Colon (tissue), 2 donors: ENCODE measurements at regions not wholly inside any gene's neighbourhood (a gene's known extent, or its start where the extent isn't known, plus 50 kb on each side); places are given as distances from the start of the nearest gene placed in this dataset.
"Not testable (repeated sequence)": the region's sequence is repeated elsewhere in the genome, so short reads cannot be mapped to it uniquely, and the experiment has no call there.

ENCODE experiments used
- FAIRE-seq: peaks from 2 replicates; lab custom pipeline; 2012; peaks lifted over from hg19 to GRCh38; lab: Jason Lieb, UNC
- donor health status: control.
- donor health status: control.

DNA sequence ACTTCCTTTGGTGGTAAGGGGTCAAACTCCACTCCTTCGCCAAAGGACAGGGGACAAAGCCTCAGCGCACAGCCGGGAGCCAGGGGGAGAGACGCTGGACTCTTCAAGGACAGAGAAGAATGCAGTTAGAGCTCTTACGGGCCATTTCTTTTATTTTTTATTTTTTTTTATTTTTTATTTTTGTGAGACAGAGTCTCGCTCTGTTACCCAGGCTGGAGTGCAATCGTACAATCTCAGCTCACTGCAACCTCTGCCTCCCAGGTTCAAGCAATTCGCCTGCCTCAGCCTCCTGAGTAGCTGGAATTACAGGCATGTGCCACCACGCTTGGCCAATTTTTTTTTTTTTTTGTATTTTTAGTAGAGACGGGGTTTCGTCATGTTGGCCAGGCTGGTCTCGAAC is 93.2 kb upstream of the RPH3AL start, which contains the start of gene RFLNB:
RFLNB (minus strand) TSS at position 101 of the 400 bp plus-strand sequence.
- not testable (repeated sequence) for FAIRE-seq

DNA sequence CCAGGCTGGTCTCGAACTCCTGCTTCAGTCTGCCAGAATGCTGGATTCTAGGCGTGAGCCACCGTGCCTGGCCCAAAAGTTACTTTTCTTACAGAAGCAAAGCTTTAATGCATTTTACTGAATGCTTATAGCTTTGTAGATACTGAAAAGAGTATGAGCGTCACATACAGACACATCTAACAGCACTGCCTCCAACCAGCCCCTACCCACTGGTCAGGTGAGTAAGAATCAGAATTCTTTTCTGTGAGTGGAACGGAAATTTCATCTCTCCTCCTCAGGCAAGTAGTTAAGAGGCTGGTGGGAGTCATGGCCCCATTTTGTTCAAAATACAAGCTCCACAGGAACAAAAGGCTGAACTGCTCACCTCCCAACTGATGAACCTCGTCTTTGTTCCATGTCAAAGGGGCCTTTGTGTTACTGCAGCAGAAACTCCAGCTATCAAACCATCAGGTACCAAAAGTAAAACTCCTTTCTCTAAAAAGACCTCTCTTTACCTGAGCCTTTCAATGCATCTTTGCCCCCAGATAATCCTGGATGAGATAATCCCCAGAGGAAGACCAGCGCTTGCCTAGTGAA is 92.4 kb upstream of the RPH3AL start:
- FAIRE-seq, result no peak

DNA sequence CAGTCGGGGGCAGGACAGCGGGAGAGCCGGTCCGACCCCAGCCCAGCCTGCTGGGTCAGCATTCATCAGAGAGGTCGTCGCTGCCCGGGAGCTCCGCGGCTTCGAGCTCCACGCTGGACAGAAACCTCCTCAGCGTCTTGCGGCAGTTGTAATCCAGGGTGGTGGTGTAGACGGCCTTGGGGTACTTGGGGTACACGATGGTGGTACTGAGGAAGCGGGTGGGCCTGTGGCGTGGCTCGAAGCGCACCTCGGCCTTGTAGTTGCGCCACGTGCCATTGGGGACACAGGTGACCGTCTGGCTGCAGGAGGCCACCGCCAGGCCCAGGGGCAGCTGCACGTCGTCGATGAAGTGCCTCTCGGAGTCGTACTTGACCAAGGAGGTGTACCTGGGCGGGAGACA is 90.5 kb upstream of the RPH3AL start:
- no peak for FAIRE-seq

DNA sequence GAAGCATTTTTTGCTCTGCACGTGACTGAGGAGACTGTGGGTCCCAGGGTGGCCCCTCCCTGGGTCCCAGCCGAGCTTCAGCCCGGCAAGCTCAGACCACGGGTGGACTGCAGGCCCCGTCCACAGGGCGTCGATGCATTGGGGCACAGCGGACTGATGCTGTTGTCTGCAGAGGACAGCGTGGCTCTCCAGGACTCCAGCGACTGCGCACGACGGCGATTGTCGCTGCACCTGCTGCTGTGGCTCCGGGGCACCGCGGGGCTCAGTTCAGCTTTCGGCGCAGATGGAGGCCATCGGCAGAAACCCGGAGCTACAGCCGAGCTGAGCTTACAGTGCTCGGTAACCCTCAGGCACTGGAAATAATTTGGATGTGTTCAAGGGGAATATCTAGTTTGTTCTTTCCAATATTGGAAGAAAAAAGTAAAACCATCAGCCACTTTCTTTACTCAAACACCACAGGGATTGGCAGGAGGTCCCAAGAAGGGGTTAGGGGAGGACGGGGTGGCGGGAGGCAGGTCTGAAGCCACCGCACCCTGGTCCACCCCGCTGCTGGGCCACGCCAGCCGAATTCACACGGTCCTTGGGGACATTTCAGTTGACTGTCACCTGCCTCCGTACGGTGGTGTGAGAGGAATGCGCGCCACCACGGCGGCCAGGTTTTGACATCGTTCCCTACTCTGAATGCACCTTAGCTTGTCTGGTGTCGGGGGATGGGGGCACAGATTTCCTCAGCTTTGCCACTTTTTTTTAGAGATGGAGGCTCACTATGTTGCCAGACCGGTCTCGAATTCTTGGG is 88.7 kb upstream of the RPH3AL start:
- no peak for FAIRE-seq

DNA sequence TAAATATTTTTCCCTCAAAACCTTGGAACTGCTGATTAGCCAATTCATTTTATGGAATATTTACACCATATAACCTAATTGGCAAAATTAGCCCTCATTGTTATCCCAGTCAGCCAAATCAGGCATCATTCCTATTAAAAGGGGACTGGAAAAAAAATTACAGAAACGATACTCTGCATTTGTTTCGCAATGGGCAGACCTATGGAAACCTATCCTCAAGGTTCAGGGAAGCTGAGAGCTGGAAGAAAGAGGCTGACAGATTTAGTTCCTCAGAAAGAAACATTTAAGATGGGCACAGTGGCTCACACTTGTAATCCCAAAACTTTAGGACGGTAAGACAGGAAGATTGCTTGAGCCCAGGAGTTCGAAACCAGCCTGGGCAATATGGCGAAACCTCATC is 85.6 kb upstream of the RPH3AL start:
- FAIRE-seq, result no peak

DNA sequence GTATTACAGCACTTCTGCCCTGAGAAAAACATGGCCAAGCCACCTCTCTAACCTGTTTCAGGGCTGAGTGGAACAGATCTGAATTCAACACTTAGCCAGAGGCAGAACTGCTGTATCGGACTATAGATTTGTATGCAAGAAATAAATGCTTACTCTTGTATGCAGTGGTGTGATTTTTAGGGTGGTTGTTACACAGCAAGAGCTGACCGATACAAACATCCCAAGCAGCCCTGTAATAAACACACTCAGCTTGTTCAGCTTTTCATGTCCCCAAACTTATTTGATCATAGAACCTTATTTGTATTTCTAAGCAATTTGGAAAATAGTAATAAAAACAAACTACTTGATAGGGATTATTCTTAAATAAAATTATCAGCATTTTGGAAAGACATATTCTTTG is 84.9 kb upstream of the RPH3AL start:
- no peak for FAIRE-seq

DNA sequence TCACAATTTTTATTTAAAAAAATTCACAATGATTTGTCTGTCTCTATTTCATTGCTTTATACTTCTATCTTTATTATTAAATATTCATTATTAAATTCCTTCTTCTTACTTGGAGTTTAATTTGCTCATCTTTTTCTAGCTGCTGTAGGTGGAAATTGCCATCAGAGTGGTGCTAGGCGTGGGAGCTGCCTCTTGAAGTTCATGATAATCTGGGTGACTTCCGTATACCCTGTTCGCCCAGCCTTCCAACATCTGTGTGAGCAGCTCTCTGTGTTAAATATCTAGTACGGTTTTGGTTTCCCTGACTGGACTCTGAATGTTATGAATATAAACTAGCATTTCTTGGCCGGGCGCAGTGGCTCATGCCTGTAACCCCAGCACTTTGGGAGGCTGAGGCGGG is 84.0 kb upstream of the RPH3AL start:
- no peak for FAIRE-seq

DNA sequence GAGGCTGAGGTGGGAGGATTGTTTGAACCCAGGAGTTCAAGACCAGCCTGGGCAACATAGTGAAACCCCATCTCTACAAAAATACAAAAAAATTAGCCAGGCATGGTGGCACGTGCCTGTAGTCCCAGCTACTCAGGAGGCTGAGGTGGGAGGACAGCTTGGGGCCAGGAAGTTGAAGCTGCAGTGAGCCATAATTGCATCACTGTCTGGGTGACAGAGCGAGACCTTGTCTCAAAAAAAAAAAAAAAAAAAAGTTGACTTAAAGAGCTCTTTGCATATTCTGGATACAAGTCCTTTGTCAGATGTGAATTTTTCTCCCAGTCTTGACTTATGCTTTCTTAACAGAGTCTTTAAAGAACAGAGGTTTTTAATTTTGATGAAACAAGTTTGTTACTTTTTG is 79.9 kb upstream of the RPH3AL start:
- not testable (repeated sequence) for FAIRE-seq

DNA sequence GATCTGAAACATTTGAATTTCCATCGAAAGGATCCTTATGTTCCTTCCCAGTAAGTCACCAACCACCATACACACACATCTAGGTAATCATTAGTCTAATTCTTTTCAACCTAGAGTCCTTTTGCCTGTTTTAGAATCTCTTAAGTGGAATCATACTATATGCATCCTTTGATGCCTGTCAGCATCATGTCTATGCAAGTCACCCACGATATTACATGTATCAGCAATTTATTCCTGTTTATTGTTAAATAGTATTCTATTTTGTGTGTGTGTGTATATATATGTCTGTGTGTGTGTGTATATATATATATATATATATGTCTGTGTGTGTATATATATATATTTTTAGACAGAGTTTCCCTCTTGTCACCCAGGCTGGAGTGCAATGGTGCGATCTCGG is 78.9 kb upstream of the RPH3AL start:
- FAIRE-seq, result no peak

DNA sequence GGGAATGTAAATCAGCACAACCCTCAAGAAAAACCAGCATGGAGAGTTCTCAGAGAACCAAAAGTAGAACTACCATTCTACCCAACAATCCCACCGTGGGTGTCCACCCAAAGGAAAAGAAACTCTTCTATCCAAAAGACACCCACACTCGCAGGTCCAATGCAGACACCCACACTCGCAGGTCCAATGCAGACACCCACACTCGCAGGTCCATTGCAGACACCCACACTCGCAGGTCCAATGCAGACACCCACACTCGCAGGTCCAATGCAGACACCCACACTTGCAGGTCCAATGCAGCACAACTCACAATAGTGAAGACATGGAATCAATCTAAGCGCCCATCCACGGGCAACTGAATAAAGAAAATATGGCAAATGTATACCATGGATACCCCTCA is 77.0 kb upstream of the RPH3AL start:
- FAIRE-seq, result no peak

DNA sequence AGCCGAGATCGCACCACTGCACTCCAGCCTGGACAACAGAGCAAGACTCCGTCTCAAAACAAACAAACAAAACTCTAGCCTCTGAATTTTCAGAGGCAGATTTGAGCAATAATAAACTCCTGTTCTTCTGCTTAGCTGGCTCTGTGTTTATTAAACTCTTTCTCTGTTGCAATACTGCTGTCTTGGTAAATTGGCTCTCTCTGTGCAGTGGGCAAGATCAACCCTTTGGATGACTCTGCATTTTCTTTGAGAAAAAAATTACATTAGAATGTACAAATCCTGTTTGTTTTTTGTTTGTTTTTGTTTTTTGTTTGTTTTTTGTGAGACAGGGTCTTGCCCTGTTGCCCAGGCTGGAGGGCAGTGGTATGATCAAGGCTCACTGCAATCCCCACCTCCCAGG is 75.8 kb upstream of the RPH3AL start:
- no peak for FAIRE-seq

DNA sequence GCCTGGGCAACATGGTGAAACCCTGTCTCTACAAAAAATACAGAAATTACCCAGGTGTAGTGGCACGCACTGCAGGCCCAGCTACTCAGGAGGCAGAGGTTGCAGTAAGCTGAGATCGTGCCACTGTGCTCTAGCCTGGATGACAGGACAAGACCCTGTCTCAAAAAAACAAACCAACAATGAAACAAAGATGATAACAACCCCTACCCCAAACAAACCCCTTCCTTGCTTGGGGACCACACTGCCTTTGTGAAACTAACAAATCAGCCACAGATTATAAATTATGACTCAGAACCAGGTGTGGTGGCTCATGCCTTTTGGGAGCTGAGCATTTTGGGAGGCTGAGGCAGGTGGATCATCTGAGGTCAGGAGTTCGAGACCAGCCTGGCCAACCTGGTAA is 75.3 kb upstream of the RPH3AL start:
- FAIRE-seq, result no peak

DNA sequence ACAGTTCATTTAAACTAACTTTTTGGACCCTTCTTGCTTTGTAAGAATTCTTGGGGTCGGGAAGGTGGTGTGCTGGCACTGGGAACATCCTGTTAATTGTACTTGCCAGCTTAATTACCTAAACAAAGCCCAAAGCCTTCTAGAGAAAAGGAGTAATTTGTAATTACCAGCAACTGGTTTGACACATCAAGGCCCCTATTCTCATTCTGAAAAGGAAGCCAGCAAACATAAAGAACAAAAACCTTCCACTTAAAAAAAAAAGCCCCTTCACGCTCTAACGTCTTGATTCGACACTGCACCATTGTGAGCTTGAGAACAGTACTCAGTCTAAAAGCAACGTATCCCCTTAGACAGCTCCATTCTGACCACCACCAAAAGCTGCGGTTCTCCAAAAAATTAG is 74.7 kb upstream of the RPH3AL start:
- no peak for FAIRE-seq

DNA sequence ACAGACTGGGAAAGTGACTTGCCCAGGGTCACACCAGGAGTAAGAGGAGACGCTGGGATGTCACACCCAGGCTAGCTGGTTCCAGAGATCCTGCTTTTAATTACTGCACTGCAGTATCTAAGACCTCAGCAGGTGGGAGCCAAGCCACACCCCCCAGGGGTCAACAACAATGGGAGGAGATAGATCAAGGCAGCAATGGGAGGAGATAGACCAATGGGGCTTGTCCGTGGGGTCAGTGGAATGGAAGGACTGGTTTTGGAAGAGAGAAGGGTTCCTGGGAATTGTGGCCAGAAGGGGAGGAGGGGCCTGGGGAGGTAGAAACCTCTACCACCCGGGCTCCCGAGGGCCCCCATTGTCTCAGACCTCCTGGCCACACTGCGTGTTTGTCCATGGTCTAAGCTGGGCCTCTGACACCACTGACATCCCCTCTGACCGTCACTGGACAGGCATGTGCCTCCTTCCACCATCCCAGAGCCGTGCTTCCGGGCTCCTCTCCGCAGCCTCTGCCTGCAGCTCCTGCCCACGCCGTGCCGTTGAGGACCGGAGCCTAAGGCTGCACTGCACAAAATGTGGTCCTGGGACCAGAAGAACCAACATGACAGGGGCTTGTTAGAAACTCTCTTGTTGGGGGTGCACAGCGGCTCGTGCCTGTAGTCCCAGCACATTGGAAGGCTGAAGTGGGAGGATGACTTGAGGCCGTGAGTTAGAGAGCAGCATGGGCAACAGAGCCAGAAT is 69.8 kb upstream of the RPH3AL start:
- no peak for FAIRE-seq

DNA sequence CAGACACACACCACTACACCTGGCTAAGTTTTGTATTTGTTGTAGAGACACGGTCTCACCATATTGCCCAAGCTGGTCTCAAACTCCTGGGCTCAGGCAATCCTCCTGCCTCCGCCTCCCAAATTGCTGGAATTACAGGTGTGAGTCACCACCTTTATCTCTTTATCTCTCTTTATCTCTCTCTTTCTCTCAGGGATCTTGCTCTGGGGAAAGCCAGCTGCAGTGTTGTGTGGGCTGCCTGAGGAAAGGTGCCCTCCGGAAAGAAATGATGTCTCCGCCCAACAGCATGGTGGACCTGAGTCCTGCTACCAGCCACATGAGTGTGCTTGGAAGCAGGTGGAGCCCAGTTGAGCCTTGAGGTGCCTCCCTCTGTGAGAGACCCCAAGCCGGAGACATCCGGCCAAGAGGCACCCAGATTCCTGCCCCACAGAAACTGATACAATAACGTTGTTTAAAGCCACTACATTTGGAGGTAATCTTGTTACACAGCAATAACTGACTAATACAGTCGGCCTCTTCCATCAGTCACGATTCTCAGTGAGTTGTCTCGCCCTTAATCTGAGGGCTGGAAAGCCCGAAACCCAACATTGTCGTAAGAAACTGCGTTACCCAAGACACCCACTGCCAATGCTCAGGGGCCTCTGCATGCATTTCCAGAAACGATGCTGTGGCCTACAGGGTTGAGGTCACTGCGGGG is 68.0 kb upstream of the RPH3AL start:
- no peak for FAIRE-seq

DNA sequence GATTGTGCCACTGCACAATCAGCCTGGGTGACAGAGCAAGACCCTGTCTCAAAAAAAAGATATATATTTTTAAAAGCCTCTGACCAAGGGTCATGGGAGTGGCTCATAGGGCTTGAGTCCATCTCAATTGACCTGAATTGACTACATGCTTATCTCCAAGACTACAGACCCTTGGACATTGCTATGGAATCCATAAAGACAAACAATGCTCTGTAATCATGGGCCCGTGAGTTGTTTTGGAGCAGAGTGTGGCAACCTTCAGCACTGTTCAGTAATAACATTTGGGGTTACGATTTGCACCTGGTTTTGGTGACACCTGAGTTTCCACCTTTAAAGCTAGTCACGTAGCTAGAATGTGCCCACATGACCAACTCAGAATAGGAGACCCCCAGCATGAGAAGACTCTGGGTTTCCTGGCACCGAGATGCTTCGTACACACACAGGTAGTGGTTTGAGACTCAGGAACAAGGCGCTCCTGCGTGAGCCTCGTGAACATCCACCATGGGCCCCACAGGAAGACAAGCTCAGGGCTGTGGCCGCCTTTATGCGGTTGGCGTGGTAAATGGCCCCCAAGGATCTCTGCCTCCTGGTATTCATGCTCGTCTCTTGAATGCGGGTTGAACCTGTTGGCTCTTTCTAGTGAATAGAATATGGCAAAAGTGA is 66.6 kb upstream of the RPH3AL start:
- no peak for FAIRE-seq

DNA sequence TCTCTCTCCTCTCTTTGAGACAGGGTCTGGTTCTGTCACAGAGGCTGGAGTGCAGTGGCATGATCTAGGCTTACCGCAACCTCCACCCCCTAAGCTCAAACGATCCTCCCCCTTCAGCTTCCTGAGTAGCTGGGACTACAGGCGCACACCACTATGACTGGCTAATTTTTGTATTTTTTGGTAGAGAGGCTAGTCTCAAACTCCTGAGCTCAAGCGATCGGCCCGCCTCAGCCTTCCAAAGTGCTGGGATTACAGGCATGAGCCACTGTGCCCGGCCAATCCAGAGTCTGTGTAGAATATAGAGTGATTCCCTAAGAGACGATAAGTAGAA is 65.8 kb upstream of the RPH3AL start:
- no peak for FAIRE-seq

DNA sequence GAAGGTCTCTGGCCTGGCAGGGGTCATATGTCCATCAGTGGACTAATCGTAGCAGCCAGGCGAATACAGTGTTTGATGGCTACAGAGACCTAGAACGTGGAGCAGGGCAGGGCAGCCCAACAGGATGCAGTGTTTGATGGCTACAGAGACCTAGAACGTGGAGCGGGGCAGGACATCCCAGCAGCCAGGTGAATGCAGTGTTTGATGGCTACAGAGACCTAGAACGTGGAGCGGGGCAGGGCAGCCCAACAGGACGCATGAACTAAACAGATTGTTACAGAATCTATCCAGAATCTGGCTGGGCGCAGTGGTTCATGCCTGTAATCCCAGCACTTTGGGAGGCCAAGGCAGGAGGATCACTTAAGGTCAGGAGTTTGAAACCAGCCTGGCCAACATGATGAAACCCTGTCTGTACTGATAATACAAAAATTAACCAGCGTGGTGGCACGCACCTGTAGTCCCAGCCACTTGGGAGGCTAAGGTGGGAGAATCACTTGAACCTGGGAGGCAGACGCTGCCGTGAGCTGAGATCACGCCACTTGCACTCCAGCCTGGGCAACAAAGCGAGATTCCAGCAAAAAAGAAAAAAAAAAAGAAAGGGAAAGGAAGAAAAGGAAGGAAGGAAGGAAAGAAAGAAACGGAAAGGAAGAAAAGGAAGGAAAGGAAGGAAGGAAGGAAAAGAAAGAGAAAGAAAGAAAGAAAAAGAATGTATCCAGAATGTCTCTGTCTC is 65.2 kb upstream of the RPH3AL start:
- no peak for FAIRE-seq

DNA sequence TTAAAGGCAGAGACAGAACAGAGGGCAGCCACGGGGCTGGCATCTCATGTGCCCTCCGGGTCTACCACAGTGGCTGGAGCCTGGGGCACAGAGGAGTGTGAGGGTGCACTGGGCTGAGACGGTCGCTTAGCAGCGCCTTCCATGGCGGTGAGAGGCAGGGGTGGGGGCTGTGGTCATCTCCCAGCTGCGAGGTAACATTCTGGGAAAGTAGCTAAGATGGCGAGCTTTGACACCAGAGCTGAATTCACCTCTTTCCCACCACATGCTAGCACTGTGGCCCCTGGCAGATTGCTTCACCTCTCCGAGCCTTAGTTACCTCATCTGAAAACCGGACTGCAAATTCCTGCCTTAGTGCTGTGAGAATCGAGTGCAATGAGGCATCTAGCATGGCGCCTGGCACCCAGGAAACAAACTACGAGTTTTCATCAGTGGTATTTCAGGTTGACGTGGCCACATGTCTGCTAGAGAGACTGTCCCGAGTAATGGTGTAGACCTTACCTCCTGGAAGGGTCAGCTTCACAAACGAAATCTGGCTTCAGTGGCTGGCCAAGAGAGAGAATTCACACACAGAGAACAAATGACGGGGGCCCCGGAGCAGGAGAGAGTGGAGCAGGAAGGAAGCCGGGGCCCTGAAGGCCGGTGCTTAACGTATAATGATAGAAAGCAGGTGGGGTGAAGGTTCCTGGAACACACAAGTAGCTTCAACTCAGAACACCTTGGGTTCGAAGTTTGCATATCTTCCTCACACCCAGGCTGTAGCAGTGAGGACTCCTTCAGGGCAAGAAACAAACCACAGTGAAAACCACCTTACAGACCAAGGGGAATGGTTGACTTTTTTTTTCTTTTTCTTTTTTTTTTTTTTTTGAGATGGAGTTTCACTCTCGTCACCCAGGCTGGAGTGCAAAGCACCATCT is 63.9 kb upstream of the RPH3AL start:
- no peak for FAIRE-seq

DNA sequence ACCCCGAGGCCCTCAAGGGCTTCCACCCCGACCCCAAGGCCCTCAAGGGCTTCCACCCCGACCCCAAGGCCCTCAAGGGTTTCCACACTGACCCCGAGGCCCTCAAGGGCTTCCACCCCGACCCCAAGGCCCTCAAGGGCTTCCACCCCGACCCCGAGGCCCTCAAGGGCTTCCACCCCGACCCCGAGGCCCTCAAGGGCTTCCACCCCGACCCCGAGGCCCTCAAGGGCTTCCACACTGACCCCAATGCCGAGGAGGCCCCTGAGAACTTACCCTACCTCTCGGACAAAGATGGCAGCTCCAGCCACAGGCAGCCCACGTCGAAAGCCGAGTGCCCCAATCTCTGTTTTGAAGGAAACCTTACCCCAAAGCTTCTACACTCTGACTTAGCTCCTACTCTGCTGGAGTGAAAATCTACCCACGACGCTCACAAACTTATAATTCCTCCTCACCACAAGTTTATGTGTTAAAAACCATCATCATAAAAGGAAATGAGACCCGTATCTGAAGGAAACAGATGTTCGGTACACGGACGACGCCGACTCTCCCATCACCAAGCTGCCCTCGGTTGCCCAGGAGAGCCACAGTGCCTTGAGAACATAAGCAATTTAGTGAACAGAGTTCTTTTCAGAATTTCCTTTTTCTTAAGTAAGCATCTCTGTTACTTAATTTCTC is 61.2 kb upstream of the RPH3AL start:
- FAIRE-seq, result no peak
